Right lobe of liver (tissue), 6 donors: ENCODE measurements at regions not wholly inside any gene's neighbourhood (a gene's known extent, or its start where the extent isn't known, plus 50 kb on each side); places are given as distances from the start of the nearest gene placed in this dataset.

Source experiments
- ATAC-seq, 4 donors: fragments of 200-7000 bp; cut with Tn5 transposase; one replicate each; pipeline ENCODE4 v1.9.1; 2020; ENCODE audit warnings: mild to moderate bottlenecking in 4 of 4, moderate library complexity in 4 of 4
- DNase-seq, 3 donors: peaks; one replicate each; pipeline ENCODE4 v3.0.0-alpha.2; 2020
- H3K27ac ChIP-seq, 3 donors: fragments of 200-600 bp; one replicate each; pipeline ENCODE4 v1.8.0; 2022
- H3K27me3 ChIP-seq, 2 donors: fragments of 200-600 bp; one replicate each; pipeline ENCODE4 v1.8.0; 2022
- H3K36me3 ChIP-seq, 4 donors: fragments of 200-600 bp; sonication (generic) in 1 of 4; one replicate each; pipeline versions ENCODE4 v1.5.1 to v1.8.0; 2017 to 2022; ENCODE audit warnings: control low read depth in 1 of 4
- H3K4me1 ChIP-seq, 4 donors: fragments of 200-600 bp; sonication (generic) in 1 of 4; one replicate each; pipeline versions ENCODE4 v1.5.1 to v1.8.0; 2017 to 2022; ENCODE audit warnings: control low read depth in 1 of 4
- H3K4me3 ChIP-seq, 3 donors: fragments of 200-600 bp; one replicate each; pipeline ENCODE4 v1.8.0; 2022
- H3K9me3 ChIP-seq, 4 donors: fragments of 200-600 bp; sonication (generic) in 1 of 4; one replicate each; pipeline versions ENCODE4 v1.5.1 to v1.8.0; 2017 to 2022; ENCODE audit warnings: control low read depth in 1 of 4
- POLR2A ChIP-seq: fragments of 450-650 bp; IDR thresholded peaks from one replicate; pipeline ENCODE4 v1.6.1; 2017; ENCODE audit warnings: antibody characterized with exemption, mild to moderate bottlenecking
- WGBS: methylation state at CpG from one replicate; pipeline ENCODE4 v1.1.6; 2018; ENCODE audit warnings: low coverage, low lambda C conversion rate; ENCODE audit not compliant: insufficient coverage; ENCODE audit errors: missing lambda C conversion rate; 5-methylcytosine and 5-hydroxymethylcytosine counted together
- intact Hi-C, 2 donors: fragments of 100-400 bp; cut with DNase I; formaldehyde crosslinking; loops; one replicate each; pipeline versions ENCODE4 v1.11.2 to v1.14.1; 2022
- TF ChIP-seq, protein P1 (sequence below), 4 donors: fragments of 200-600 bp in 3 of 4; fragments of 450-650 bp in 1 of 4; IDR thresholded peaks; one replicate each; pipeline versions ENCODE4 v1.5.1 to v1.8.0; 2016 to 2022; ENCODE audit warnings: antibody characterized with exemption in 4 of 4, mild to moderate bottlenecking in 2 of 4
- donor health status: DM: no; HTN: yes; CAD: no.
- donor health status: DM: no; HTN: no; CAD: no.
- donor health status: DM: no; HTN: no; CAD: no.
- donor health status: DM: no; HTN: yes; CAD: no.
- donor health status: DM: no; HTN: yes; CAD: no.

DNA sequence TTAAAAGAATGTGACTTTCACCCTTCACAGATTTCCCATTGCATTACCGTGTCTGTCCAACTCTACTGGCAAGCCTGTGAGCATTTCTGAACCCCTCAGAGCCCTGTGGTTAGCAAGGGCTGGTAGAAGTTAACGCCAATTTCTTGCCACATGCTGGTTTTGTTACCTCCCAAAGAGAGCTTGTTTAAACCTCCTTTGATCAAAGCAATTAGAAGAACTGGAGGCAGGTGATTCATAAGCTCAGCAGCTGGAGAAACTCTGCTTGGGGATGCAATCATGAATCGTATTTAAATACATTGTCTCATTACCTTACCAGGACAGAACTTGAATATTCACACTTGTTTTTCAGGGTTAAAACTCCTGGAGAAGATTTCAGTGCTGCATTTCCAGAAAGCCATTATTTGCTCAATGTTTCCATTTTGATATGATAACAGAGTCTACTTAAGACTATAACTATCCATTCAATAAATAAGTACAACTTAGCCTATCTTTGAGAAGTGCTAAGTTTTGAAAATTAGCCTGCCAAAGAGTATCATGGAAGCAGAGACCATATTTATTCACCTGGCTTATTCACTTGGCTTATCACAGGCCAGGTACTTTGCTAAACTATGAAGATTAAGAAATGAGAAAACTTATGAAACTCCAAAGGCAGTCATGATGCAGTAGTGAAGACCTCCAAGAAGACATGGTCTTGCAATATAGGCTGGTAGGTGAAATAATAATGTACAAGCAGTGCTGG, 292.8 kb downstream of the INSIG2 start:
- no peaks in the 10 kb centered on the region for H3K9me3 ChIP-seq
- WGBS = 39% methylated on average over 3 of the region's 3 CpGs
- H3K36me3 ChIP-seq = no peaks in the 10 kb centered on the region
- no peak overlapping the region for H3K4me3 ChIP-seq
- H3K27me3 ChIP-seq = no peaks in the 10 kb centered on the region
- H3K27ac ChIP-seq = no peak overlapping the region
- H3K4me1 ChIP-seq = no peaks in the 10 kb centered on the region
- DNase-seq (no peak), ATAC-seq (no peak)
- intact Hi-C loops = no loop called here
- TF ChIP-seq POLR2A = no peak
- TF ChIP-seq, protein P1, sequence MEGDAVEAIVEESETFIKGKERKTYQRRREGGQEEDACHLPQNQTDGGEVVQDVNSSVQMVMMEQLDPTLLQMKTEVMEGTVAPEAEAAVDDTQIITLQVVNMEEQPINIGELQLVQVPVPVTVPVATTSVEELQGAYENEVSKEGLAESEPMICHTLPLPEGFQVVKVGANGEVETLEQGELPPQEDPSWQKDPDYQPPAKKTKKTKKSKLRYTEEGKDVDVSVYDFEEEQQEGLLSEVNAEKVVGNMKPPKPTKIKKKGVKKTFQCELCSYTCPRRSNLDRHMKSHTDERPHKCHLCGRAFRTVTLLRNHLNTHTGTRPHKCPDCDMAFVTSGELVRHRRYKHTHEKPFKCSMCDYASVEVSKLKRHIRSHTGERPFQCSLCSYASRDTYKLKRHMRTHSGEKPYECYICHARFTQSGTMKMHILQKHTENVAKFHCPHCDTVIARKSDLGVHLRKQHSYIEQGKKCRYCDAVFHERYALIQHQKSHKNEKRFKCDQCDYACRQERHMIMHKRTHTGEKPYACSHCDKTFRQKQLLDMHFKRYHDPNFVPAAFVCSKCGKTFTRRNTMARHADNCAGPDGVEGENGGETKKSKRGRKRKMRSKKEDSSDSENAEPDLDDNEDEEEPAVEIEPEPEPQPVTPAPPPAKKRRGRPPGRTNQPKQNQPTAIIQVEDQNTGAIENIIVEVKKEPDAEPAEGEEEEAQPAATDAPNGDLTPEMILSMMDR (IDR thresholded peaks at IDR 0.05) = no peak

- no peaks in the 10 kb centered on the region for H3K27me3 ChIP-seq
- H3K9me3 ChIP-seq = no peaks in the 10 kb centered on the region
- WGBS = 69% methylated on average over 10 of the region's 10 CpGs
- H3K4me3 ChIP-seq = no peak overlapping the region
- DNase-seq (no peak), ATAC-seq (no peak)
- TF ChIP-seq POLR2A = no peak
- TF ChIP-seq, protein P1 (IDR thresholded peaks at IDR 0.05) = no peak
- H3K4me1 ChIP-seq = no peaks in the 10 kb centered on the region
- H3K36me3 ChIP-seq = no peaks in the 10 kb centered on the region
- H3K27ac ChIP-seq = no peak overlapping the region
- intact Hi-C loops = no loop called here
These were observed 287.7 kb downstream of the INSIG2 start for GRCh38 chr2:118375907-118376485.

DNA sequence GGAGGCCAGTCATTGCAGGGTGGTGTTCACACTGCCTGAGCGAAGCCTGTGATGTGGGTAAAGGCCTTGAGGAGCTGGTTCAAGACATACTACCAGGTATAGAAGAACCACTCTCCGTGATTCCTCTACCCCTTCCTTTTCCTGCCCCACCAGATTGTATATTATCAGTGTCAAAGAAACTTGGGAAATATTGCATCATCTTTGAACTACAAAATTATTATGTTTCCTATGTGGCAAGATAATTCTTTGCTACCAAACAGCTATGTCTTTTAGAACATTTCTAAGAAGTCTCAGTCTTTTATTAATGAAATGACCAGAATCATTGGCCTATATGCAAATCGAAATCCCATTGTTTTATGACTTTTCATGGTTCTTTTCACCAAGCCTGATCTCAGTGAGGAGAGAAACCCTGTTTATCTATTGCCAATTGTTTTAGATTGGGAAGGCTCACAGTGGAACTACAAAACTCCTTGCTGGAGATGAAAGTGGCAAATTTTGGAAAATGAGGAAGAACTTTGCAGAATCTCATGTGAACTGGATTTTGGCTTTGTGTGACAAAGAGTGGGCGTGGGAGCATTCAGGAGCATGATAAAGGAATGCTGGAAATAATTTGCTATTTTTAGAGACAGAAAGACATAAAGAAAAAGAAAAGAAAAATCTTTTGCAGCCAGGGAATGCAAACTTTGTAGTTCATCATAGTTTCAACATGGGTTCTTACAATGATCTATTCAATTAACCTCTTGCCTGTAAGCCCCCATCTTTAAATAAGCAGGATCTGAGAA, 286.9 kb downstream of the INSIG2 start:
- ATAC-seq = no peak
- DNase-seq = no peak
- H3K4me3 ChIP-seq = no peak overlapping the region
- TF ChIP-seq POLR2A = no peak
- TF ChIP-seq, protein P1 (IDR thresholded peaks at IDR 0.05) = no peak
- WGBS = 34% methylated on average over 3 of the region's 4 CpGs
- no peaks in the 10 kb centered on the region for H3K27me3 ChIP-seq
- no peak overlapping the region for H3K27ac ChIP-seq
- no peaks in the 10 kb centered on the region for H3K36me3 ChIP-seq
- no peaks in the 10 kb centered on the region for H3K4me1 ChIP-seq
- intact Hi-C loops = no loop called here
- H3K9me3 ChIP-seq = no peaks in the 10 kb centered on the region

GRCh38 chr2:118372886-118373830, 284.9 kb downstream of the INSIG2 start:
- DNase-seq = no peak
- no peaks in the 10 kb centered on the region for H3K9me3 ChIP-seq
- no peaks in the 10 kb centered on the region for H3K27me3 ChIP-seq
- H3K4me1 ChIP-seq = no peaks in the 10 kb centered on the region
- no peak overlapping the region for H3K27ac ChIP-seq
- 73% methylated on average over 6 of the region's 6 CpGs for WGBS
- no peak for ATAC-seq
- no peaks in the 10 kb centered on the region for H3K36me3 ChIP-seq
- H3K4me3 ChIP-seq = no peak overlapping the region
- TF ChIP-seq POLR2A = no peak
- TF ChIP-seq, protein P1 (IDR thresholded peaks at IDR 0.05) = no peak
- intact Hi-C loops = no loop called here
